ENCODE measurements at regions not wholly inside any gene's neighbourhood (a gene's known extent, or its start where the extent isn't known, plus 50 kb on each side); places are given as distances from the start of the nearest gene placed in this dataset.
A peak's percentile ranks its signal among the peaks of the same experiment; 100 is the strongest.

GRCh38 chr7:148950806-148951205 is 66.7 kb upstream of the EZH2 start:
- intact Hi-C loops (cut with DNase I) = no loop called here
- DNase-seq (ENCODE audit: low spot score) = no peak

GRCh38 chr7:148944935-148945934 is 61.1 kb upstream of the EZH2 start:
- intact Hi-C loops (cut with DNase I) = no loop called here
- DNase-seq (ENCODE audit: low spot score) = peak; percentile 12

- intact Hi-C loops (cut with DNase I) = loop anchor here (2.0 kb wide), 2 partner anchors 45 to 57 kb away; partner anchors contain the start of gene EZH2
Measured at GRCh38 chr7:148941598-148942275, 57.6 kb upstream of the EZH2 start.

GRCh38 chr7:148940702-148941597 is 56.9 kb upstream of the EZH2 start:
- intact Hi-C loops (cut with DNase I) = loop anchor here (2.0 kb wide), 2 partner anchors 46 to 56 kb away; partner anchors contain the start of gene EZH2
- peak; percentile 88 for DNase-seq (ENCODE audit: low spot score)

More at GRCh38 chr7:148941598-148942275, 57.6 kb upstream of the EZH2 start:
- peak; percentile 78 for DNase-seq (ENCODE audit: low spot score)

- no peak for DNase-seq (ENCODE audit: low spot score)
- intact Hi-C loops (cut with DNase I) = no loop called here
Measured at GRCh38 chr7:148939128-148939755, 55.2 kb upstream of the EZH2 start.

GRCh38 chr7:148935451-148935850 is 51.4 kb upstream of the EZH2 start:
- intact Hi-C loops (cut with DNase I) = no loop called here
- DNase-seq (ENCODE audit: low spot score) = peak; percentile 26
